ENCODE measurements at regions not wholly inside any gene's neighbourhood (a gene's known extent, or its start where the extent isn't known, plus 50 kb on each side); places are given as distances from the start of the nearest gene placed in this dataset.

- no peak overlapping the region for H3K4me3 ChIP-seq (ENCODE audit: low read depth, low read length)
- no peak for TF ChIP-seq CTCF (IDR thresholded peaks at IDR 0.05; ENCODE audit: low read depth, low read length)
Measured at GRCh38 chr2:144215701-144216675, 303.9 kb downstream of the ZEB2 start.

GRCh38 chr2:144215207-144215606 lies 304.7 kb downstream of the ZEB2 start:
- TF ChIP-seq CTCF (IDR thresholded peaks at IDR 0.05; ENCODE audit: low read depth, low read length), result no peak
- H3K4me3 ChIP-seq (ENCODE audit: low read depth, low read length), result no peak overlapping the region

- no peak overlapping the region for H3K4me3 ChIP-seq (ENCODE audit: low read depth, low read length)
- TF ChIP-seq CTCF (IDR thresholded peaks at IDR 0.05; ENCODE audit: low read depth, low read length), result no peak
Measured at GRCh38 chr2:144213797-144214196, 306.1 kb downstream of the ZEB2 start.

- no peak for TF ChIP-seq CTCF (IDR thresholded peaks at IDR 0.05; ENCODE audit: low read depth, low read length)
- H3K4me3 ChIP-seq (ENCODE audit: low read depth, low read length), result no peak overlapping the region
Measured at GRCh38 chr2:144211826-144212225, 308.1 kb downstream of the ZEB2 start.

- no peak overlapping the region for H3K4me3 ChIP-seq (ENCODE audit: low read depth, low read length)
- no peak for TF ChIP-seq CTCF (IDR thresholded peaks at IDR 0.05; ENCODE audit: low read depth, low read length)
Measured at GRCh38 chr2:144211065-144211464, 308.9 kb downstream of the ZEB2 start.

GRCh38 chr2:144210076-144210475 lies 309.8 kb downstream of the ZEB2 start:
- no peak for TF ChIP-seq CTCF (IDR thresholded peaks at IDR 0.05; ENCODE audit: low read depth, low read length)
- H3K4me3 ChIP-seq (ENCODE audit: low read depth, low read length), result no peak overlapping the region

- no peak overlapping the region for H3K4me3 ChIP-seq (ENCODE audit: low read depth, low read length)
- TF ChIP-seq CTCF (IDR thresholded peaks at IDR 0.05; ENCODE audit: low read depth, low read length), result no peak
Measured at GRCh38 chr2:144208924-144209323, 311.0 kb downstream of the ZEB2 start.
